ENCODE measurements at regions not wholly inside any gene's neighbourhood (a gene's known extent, or its start where the extent isn't known, plus 50 kb on each side); places are given as distances from the start of the nearest gene placed in this dataset.
"Not testable (repeated sequence)": the region's sequence is repeated elsewhere in the genome, so short reads cannot be mapped to it uniquely, and the experiment has no call there.

DNA sequence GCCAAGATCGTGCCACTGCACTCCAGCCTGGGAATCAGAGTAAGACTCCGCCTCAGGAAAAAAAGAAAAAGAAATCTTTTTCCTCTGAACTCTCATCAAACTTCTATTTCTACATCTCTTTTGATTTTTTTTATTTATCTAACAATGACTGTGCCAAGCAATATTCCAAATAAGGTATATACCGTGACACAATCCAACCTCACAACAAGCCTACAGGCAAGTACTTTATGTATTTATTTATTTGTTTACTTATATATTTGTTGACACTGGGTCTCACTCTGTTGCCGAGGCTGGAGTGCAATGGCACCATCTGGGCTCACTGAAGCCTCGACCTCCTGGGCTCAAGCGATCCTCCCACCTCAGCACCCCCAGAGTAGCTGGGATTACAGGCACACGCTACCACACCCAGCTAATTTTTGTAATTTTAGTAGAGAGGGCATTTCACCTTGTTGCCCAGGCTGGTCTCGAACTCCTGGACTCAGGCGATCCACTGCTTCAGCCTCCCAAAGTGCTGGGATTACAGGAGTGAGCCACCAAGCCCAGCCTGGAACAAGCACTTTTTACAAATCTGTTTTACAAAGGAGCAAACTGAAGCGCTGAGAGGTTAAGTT is 94.9 kb upstream of the CHD2 start:
- DNase-seq (ENCODE audit: low spot score), result no peak

DNA sequence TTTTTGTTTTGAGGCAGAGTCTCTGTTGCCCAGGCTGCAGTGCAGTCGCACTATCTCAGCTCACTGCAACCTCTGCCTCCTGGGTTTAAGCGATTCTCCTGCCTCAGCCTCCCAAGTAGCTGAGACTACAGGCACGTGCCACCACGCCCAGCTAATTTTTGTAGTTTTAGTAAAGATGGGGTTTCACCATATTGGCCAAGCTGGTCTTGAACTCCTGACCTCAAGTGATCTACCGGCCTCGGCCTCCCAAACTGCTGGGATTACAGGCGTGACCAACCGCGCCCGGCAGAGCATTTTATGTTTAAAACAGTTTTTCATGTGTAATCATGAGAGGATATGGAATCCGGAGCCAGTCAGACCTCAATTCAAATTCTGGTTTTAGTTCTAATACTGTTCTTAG is 94.0 kb upstream of the CHD2 start:
- not testable (repeated sequence) for DNase-seq (ENCODE audit: low spot score)

DNA sequence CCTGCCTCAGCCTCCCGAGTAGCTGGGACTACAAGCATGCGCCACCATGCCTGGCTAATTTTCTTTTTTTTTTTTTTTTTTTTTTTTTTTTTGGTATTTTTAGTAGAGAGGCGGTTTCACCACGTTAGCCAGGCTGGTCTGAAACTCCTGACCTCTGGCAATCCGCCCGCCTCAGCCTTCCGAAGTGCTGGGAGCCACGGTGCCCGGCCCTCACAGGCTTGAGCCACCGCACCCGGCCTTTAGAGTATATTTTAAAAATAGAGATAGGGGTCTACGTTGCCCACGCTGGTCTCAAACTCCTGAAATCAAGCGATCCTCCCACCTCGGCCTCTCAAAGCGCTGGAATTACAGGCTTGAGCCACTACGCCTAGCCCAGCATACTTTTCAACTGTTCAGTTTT is 93.4 kb upstream of the CHD2 start:
- no peak for DNase-seq (ENCODE audit: low spot score)

DNA sequence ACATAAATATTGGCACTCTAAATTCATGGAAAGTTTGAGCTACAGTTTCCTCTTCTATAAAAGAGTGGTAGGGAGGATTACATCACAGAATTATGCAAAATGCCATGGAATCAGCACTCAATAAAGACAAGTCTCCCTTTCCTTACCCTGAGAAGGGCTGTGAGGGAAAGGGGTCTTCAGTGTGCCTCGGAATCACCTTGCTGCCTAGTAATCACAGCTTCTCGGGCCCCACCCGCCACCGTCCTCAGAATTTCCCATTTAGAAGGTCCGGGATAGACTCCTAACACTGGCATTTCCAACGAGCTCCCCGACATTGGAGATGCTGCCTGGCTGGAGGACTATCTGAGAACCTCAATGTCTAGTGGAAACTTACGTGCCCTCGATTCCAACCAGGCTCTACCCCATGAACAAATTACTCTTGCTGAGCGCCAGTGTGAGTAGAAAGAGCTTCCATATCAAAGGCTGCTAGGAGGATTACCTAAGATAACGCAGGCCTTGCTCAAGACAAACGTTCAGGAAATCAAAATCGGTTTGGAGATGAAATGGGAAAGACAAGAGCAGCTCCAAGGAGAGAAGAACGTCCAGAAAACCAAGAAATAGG is 92.1 kb upstream of the CHD2 start:
- no peak for DNase-seq (ENCODE audit: low spot score)

DNA sequence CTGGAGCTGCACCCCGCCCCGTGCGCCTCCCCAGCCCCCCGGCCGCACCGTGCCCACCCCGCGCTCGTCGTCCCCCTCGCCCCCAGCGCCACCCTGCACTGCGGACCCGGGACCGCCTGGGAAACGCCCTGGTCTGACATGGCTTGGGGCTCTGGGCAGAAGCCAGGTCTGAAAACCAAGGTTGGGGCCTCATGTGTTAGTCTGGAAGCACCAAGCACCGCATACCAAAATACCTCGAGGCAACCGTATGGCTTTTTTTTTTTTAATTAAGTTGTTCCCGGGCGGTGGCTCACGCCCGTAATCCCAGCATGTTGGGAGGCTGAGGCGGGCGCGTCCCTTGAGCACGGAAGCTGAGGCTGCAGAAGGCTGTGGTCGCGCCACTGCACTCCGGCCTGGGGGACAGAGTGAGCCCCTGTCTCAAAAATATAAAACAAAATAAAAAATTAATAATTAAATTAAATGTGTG is 91.5 kb upstream of the CHD2 start:
- peak; percentile 66 for DNase-seq (ENCODE audit: low spot score)

DNA sequence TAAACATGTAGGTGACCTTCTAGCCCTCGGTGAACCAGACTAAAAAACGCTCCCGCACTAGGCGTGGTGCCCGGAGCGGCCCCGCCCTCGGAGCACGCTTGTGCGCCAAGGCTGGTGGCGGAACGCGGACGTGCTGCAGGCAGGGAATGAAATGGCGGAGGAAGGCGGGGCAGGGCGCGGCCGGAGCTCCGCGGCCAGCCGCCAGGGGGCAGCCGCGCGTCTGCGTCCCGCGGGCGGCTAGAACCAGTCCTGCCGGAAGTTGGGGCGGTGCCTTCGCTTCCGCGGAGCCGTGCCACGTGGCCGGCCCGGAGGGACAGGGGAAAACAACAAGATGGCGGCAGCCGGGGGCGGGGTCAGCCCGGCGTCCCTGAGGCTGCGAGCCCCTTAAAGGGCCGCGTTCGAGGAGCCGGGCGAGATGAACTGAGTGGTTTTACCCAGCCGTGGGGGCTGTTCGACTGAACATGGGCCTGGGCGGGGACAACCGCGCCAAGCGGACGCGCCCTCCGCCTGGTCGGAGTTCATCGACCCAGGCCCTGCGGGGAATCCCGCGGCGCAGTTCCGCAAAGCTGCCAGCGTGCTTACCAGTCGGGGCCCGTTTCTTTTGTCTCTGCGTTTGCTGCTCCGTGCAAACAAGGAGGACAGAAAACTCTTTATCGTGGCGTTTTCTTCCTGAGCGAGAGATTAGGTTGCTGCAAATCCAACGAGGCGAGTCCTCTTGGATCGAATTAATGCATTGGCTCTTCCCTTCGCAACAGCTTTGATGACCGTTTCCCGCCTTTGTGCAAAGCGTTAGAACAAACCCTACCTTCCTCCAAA is 90.9 kb upstream of the CHD2 start:
- DNase-seq (ENCODE audit: low spot score), result peak; percentile 97

DNA sequence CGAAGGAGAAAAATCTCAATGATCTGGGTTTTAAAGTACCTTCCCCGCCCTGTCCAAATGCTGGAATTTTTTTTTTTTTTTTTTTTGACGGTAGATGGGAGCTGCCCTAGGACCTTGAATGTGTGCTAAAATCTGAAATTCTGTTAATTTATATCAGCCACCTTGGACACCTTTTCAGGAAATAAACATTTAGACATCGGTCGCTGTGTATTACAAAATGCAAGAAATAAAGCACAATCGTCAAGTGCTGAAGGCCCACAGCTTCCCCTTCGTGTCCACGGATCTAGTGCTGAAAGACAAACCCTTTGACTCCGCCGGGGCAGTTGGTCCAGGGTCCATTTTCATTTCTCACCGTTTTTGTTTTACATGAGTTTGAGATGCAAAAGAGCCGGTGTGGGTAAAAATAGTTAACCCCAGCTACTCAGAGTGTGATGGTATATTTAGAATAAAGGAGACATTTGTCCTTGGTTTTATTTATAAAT is 90.2 kb upstream of the CHD2 start:
- DNase-seq (ENCODE audit: low spot score), result no peak

DNA sequence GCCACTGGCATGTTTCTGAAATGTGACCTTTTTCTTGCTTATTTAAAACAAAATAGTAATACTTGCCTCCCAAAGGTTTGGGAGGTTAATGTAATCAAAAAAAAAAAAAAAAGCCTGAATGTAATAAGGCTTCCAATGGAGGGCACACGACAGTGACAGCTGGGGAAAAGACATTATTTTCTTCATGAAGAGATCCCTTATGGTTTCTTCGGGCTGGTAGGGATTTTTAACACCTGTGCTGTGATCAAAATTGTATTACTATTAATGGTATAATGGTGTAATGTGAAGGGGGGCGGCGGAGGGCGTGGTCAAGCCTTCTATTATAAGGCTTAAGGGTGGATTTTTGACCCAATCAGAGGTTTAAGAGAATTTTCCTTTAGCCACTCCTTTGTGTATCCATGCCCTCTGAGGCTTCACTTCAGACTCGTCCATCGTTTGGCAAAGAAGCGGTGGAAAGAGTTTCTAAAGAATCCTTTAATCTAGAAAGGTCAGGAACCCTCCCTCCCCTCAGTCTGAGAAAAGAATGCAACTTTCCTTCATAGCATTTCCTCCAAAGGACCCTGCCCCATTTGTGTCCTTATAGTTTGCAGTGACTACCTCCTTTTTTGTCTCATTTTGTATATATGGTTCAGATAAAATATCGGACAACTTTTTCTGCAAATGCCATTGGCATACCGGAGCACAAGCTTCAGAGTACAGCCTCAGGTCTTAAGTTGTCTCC is 89.5 kb upstream of the CHD2 start:
- DNase-seq (ENCODE audit: low spot score), result peak; percentile 44

DNA sequence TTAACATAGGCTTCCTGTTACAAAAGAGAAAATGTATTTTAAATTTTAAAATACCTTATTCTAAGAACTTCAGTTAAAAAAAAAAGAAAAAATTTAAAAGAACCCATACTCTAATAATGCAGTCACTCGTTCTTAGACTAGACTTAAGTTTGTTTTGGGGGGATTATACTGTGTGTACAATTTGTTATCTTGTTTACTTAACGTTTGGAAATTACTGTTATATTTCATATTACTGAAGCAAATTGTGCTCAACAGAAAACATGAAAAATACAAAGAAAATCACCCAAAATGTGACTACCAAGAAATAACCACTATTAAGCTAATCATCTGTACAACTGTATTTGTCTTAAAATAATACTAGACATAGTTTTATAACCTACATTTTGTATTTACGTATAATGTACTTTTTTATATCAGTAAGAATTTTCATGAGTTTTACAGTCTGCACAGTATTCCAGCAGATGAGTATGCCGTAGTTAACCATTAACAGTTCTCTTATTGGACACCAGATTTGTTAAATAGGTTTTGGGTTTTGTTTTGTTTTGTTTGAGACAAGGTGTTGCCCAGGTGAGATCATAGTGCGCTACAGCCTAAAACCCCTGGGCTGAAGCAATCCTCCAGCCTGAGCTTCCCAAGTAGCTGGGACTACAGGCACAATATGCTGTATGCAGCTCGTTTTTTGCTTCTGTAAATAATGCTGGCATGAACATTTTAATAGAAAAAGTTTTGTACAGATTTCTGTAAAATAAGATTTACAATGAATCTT is 88.8 kb upstream of the CHD2 start:
- no peak for DNase-seq (ENCODE audit: low spot score)

DNA sequence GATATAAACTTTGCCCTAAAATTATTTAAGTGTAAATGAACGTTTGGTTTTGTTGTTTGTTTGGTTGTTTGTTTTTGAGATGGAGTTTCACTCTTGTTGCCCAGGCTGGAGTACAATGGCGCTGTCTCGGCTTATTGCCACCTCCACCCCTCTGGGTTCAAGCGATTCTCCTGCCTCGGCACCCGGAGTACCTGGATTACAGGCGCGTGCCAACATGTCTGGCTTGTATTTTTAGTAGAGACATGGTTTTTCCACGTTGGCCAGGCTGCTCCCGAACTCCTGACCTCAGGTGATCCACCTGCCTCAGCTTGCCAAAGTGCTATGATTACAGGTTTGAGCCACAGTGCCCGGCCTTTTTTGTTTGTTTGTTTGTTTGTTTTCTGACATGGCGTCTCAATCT is 87.9 kb upstream of the CHD2 start:
- DNase-seq (ENCODE audit: low spot score), result no peak

DNA sequence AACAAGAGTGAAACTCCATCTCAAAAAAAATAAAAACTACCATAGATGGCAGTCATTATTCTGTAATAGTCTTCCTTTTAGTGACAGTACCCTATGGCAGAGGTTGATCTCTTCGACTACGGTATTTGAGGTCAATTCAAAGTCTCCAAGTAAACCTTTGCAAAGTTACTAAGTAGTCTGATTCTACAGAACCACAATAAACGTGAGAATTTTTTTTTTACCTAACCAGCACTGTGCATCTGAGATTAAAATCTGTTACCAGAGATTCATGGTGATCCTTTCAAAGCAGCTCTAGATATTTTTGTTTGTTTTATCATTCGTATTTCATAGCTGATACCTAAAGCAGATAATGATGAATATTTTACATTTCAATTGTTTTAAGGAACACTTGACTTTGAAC is 86.6 kb upstream of the CHD2 start:
- no peak for DNase-seq (ENCODE audit: low spot score)

DNA sequence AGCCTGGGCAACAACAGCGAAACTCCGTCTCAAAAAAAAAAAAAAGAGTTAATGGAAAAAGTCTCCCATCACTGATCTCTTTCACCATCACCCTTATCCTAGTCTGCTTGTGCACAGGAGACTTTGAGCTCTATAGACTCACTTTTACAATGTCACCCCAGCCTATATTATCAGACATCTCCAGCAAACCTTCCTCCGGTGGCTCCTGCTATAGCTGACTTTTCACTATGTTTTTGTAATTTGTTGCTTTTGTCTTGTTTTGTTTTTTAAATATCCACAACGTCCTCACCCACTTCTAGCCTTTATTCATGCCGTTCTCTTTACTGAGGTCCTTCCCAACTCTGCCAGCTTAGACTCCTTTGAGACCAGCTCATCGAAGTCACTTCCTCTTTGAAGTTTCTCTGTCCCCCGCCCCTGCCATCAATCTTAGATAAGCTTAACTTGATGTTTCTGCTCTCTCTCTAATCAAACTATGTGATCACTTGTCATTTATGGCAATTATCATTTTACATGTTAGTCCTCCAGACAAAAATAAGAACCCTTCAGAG is 82.7 kb upstream of the CHD2 start:
- DNase-seq (ENCODE audit: low spot score), result no peak

DNA sequence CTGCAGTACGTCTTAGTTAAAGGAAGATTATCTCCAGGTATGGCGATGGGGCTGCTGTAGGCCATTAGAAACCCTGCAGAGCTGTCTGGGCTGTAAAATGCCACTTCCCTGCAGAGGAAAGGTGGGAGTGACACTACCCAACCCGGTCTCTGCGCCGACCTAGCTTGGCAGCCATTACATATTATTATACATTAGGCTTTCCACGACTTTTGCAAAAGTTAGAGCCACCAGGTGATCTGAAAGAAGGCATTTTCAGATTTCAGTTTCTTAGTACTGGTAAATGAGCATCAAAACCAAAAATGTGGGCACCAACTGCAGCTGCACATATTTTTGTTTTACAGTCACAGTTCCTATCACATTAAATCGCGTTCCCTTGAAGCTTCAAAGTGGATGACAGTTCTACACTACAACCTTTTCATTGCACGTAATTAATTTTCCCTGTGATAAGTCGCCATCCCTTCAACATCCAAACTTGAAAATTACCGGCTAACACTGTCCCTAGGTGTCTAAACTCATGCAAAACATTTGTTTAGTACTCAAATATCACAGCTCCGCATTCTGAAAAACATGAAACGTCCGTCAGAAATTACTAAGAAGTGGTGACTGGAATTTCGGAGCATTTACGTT is 81.4 kb upstream of the CHD2 start:
- DNase-seq (ENCODE audit: low spot score), result no peak

DNA sequence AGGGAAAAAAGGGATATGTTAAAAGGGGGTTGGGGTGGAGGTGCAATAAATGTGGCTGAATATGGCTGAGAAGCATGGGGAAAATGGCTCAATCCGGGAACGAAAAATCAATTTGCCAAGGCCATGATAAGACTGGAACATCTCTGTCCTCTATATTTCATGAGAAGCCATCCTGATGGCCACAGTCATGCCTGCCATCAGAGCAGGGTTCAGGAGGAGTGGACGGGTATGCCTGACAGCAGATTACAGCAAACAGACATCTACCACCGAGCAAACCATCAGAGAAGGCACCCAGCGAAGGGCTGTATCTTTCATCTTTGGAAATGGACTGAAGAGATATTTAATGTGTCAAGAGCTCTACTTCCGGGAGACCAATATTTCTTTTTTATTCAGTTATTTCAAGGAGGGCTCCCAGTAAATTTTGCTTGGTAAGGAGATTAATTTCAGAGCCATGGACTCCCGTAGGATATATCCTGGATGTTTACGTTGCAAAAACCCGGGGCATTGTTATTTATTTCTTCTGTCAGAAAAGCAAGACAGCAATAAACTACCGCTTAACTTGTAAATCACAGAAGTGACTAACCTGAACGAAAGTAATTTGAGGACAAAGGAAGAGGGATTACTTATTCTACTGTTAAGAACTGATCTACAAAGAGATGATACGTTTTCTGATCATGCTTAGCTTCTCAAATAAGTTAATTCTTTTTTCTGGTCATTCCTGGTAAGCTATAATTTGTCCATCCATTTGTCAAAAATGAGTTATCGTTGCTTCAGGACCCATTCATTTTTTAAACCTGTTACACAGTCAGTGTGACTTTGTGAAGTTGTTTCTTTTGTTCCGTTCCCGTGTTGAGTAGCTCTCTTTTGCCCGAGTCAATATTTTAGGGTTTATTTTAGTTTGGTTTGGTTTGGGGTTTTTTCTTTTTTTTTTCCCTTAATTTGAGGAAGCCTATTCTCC is 80.6 kb upstream of the CHD2 start:
- DNase-seq (ENCODE audit: low spot score), result no peak

DNA sequence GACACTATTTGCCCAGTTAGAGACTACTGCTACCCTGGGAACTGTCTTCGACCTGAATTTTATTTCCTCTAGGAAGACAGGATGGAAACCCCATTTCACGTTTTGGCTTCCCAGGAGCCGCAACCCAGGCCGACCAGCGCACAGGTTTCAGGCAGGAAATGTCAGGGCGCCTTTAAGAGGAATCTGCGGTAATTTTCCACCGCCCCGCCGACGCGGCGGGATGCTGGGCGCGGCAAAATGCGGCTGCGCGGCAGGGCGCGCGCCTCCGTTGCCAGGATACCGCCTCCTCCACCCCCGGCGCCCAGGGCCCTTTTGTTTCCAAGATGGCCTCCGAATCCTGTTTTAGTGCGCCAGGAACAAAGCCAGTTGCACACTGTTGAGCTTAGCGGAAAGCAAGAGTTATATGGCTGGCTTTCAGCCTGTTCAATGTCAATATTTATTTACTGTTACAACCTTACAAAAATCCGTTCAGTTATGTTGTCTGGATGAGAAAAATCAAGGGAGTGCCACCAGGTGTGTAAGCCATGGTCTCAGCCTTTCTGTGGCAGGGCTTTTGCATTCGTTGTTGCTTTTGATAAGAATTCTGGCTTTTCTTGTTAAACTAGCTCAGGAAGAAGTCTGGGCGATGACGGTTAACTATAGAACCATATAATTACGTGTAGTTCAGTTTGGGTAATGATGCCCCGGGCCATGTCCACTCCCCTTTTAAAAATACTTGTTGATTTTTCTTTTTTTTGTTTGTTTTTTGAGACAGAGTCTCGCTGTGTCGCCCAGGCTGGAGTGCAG is 79.7 kb upstream of the CHD2 start:
- peak; percentile 98 for DNase-seq (ENCODE audit: low spot score)

DNA sequence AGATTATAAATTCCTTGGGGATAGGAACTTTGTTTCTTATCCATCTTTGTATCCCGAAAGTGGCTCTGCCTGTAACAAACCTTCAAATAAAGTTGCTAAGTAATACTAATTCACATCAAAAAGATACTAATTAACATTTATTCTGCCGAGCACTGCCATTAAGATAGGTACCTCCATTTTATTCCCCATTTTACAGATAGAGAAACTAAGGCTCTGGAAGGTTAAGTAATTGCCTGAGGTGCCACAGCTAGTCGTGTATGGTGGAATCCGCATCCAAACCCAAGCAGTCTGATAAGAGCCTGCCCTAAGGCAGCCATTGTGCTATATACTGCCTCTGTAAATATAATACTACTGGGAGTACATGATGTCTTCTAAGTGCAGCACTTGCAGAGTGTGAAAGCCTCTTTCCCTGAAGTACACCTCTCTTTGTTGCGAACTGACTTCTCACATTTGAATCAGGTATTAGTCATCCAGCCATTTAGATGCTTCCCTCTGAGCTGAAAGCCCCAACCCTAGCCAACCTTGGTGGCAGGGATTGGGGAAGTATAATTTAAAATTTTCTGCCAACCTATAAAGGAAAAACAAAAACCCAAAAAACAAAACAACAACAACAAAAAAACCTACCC is 78.5 kb upstream of the CHD2 start:
- DNase-seq (ENCODE audit: low spot score), result no peak

DNA sequence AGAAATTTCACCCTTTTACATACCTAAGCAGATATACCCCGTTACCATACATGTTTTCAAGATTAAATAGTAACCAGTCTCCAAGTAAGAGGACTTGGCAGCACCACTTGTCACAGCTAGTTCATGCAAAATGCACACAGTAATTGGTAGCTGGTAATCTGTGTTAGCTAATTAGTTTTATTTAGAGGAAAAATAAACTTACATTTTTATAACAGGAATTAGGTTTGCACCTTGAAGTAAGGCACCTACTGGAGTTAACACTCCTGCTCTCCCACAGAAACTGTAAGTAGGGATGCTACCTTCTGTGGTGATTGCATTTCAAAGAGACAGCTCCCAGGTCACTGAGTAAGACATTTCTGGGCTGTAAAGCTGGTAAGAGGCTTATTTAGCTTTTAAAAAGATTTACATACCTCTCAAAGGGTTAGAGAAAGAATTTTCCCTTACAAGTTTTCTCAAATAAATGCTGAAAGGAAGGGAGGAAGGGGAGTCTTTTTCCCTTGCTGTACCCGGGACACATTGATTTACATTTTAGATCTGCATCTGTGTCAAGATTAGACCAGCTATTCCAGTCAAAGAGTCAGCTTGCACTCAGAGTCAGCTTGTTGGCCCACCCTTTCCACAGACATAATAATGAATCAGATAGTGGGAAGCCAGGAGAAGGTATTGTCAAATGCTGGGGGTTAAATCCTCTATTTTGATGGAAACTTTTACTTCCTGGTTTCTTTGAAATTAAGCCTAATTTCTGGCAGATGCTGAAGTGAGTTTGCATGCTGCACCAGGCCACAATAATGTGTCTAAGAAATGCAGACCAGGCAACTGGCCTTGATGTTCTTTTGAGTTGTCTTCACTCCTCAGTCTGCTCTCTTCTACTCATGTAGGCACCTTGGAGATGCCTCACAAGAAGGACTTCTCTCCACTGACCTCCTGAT is 77.6 kb upstream of the CHD2 start:
- no peak for DNase-seq (ENCODE audit: low spot score)

Data from GM03348 (cell line).